ENCODE measurements at regions not wholly inside any gene's neighbourhood (a gene's known extent, or its start where the extent isn't known, plus 50 kb on each side); places are given as distances from the start of the nearest gene placed in this dataset.
"Not testable (repeated sequence)": the region's sequence is repeated elsewhere in the genome, so short reads cannot be mapped to it uniquely, and the experiment has no call there.

DNA sequence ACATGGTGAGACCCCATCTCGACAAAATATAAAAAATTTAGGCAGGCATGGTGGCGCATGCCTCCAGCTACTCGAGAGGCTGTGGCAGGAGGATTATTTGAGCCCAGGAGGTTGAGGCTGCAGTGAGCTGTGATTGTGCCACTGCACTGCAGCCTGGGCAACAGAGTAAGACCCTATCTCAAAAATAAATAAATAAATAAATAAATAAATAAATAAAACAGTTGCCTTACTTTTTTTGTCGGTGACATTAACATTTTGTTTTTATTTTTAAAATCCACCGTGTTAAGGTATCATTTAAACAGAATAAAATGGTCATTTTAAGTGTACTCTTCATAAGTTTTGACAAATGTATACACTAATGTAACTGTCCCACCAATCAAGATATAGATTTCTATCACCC is 57.0 kb downstream of the RASL11A start:
- no peak for DNase-seq (ENCODE audit: low read depth in 2 of 3, low spot score in 2 of 3)

DNA sequence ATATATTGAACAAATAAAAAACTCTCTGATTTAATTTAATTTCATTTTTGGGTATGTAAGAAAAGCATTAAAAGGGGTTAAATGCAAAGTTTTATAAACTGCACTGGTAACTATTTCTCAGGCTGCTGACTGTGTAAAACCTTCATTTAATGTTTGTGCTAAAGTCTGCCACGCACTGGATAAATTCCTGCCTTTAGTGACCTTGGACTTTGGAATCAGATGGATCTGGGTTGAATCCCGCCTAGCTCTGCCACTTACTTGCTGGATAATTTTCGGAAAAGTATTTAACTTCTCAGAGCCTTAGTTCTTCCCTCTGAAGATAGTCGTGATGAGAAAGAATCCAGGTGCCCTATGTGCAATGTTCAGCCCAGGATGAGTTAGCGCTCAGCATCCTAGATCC is 58.6 kb downstream of the RASL11A start:
- DNase-seq (ENCODE audit: low read depth in 2 of 3, low spot score in 2 of 3): no peak

DNA sequence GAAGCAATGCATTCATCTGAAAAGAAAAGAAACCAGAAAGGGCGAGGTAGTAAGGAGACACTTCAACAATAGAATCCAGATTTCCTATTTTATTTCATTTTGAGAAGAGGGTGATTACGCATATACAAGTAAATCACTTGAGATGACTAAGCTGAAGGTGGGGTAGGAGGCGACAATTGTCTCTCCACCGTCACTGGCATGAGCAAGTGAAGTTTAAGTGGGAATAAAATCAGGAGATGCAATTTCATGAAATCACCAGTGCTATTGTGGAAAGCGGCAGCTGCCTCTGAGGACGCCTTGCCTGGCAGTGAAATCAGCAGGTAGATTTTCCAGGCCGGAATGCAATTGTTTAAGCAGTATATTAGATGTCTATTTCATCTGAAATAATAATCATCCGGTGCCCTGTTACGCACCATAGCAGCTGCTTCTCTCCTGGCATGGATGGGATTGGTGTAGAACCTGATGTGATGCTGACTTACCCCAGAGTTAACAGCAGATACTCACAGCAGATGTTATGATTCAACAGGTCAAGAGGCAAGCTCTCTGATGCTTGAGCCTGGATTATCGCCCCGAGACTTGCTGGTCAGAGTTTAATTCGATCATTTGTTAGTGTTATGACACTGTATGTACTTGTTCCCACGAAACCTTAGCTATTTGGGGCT is 64.3 kb downstream of the RASL11A start:
- no peak for DNase-seq (ENCODE audit: low read depth in 2 of 3, low spot score in 2 of 3)

DNA sequence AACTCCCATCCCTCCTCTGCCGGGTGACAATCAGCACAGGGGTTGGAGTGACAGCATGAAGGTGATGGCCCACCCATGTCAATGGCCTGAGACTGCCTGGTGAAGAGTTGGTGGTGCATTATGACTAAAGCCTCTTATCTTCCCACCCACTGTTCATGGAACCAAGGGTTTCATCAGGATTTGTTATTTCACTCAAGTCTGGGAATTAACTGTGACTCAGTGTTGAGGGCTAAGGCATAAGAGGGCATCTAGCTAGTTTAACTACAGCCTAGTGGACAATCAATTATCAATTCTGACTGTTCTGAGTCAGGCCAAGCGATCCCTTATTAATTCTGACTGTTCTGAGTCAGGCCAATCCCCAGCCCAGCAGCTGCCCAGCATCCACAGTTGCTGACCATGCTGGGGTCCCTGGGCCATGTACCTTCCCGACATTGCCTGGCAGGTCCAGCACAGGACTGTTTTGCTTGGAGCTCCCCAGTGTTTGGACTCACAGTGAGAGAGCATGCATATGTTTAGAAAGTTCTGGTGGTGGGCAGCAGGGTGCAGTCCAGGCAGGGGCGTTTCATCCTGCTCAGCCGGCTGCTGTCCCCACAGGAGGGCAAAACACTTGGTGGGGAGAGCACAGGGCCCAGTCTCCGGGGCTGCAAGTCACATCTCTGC is 65.5 kb downstream of the RASL11A start:
- no peak for DNase-seq (ENCODE audit: low read depth in 2 of 3, low spot score in 2 of 3)

DNA sequence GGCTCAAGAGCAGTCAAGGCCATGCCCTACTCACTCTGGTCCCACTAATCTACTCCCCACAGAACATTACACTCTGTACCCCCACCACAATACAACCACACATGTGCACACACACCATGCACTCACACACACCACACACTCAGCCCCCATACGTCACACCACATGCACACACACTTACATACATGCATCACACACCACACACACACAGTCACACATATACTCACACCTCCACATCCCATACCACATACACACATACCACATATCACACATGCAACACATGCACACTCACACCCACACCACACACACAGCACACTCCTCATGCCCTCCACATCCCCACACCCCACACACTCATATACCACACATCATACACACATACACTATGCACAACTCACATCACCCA is 67.6 kb downstream of the RASL11A start:
- no peak for DNase-seq (ENCODE audit: low read depth in 2 of 3, low spot score in 2 of 3)

DNA sequence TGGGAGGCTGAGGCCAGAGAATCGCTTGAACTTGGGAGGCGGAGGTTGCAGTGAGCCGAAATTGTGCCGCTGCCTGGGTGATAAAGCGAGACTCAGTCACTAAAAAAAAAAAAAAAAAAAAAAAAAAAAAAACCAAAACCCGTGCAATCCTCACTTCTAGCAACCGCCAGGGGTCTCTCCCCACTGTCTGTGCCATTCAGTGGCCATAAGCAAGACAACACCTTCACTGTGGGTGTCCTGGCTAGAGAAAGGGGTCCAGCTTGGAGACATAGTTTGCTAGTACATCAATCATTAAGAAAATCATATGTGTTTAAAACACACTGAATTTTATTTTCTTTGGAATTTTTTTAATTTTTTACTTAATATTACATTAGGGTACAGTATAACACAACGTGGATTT is 68.2 kb downstream of the RASL11A start:
- DNase-seq (ENCODE audit: low read depth in 2 of 3, low spot score in 2 of 3): peak in 1 of 3 donors; percentile 26

DNA sequence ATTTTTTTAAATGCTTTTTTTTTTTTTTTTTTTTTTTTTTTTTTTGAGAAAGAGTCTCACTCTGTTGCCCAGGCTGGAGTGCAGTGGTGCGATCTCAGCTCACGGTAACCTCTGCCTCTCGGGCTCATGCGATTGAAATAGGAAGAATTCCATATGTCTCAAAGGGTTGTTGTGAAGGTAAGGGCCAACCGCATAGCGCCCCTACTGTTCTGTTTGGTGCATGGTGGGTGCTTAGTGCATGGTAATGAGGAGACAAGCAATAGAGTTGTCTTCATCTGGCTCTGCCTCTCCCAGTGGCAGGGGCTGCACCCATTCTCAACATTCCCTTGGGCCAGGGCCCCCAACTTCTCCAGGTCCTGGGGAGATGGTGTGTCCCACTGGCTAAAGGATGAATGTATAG is 68.7 kb downstream of the RASL11A start:
- DNase-seq (ENCODE audit: low read depth in 2 of 3, low spot score in 2 of 3): peak in 2 of 3 donors; percentile 38 to 54

DNA sequence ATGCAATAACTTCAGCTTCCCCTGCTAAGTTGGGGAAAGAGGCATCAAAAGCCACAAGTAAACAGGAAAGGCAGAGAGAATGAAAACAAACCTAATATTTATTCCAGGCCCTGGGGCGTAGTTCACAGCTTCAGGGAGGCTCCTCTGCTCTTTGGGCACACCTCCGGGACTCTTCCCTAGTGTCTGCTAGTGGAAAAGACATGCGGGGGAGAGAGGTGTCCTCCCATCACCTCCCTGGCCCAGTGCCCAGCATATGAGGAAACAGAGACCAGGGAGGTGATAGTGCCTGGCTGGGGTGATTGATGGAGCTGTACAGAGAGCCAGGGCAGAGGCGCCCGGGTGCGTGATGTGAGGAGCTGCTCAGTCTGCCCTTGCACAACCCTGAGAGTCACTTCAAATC is 71.0 kb downstream of the RASL11A start:
- DNase-seq (ENCODE audit: low read depth in 2 of 3, low spot score in 2 of 3): no peak

DNA sequence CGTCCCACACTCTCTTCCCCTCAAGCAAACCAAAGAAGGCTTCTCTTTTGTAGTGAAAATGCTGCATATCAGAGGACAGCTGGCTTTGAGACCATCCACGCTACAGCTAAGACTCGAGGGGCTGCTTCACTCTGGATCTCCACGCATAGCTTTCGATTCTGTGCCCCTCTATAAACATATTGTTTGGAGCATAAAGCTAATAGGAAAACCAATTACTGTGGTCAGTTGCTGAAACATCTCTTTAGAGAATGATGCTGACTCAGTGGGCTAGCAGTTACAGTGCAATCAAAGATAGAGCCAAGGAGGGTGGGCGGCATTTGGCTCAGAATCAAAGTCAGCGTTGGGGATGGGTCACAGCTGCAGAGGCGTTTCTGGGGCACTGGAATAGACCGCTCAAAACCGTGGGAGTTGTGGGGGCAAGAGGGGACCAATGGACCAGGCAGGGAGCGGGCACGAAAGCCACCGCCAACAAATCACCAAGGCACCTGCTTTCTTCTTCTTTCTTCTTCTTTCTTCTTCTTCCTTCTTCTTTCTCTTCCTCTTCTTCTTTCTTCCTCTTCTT is 76.7 kb downstream of the RASL11A start:
- no peak for DNase-seq (ENCODE audit: low read depth in 2 of 3, low spot score in 2 of 3)

DNA sequence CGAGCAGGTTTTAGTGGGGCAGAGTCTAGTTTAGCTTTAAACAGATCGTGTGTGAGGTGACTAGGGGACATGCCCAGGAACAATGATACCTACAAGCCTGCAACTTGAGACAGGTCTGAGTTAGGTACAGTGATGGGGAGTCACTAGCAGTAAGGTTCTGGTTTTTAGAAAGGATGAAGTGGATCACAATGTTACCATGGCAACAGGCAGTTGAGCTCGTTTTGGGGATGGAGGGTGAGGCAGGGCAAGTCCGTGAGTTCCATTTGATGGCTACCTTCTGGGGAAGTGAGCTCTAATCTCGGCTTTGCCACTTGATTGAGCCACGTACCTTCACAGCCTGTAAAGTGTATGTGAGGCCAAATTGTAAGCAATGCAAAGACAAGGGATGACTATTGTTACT is 76.0 kb upstream of the GTF3A start:
- DNase-seq (ENCODE audit: low read depth in 2 of 3, low spot score in 2 of 3): no peak

DNA sequence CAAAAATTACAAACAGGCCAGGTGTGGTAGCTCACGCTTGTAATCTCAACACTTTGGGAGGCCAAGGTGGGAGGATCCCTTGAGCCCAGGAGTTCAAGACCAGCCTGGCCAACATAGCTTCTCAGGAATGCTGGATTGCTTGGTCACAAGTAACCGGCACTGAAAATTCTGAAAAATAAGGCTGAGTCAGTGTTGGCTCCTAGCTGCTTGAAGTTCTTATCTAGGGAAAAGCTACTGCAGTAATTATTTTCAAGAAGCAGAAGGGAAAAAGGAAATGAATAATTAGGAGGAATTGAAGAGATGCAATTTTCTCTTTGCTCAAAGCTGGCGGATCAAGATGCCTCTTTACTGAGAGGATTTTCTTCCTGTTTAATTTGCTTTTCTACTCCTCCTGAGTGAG is 75.0 kb upstream of the GTF3A start:
- no peak for DNase-seq (ENCODE audit: low read depth in 2 of 3, low spot score in 2 of 3)

DNA sequence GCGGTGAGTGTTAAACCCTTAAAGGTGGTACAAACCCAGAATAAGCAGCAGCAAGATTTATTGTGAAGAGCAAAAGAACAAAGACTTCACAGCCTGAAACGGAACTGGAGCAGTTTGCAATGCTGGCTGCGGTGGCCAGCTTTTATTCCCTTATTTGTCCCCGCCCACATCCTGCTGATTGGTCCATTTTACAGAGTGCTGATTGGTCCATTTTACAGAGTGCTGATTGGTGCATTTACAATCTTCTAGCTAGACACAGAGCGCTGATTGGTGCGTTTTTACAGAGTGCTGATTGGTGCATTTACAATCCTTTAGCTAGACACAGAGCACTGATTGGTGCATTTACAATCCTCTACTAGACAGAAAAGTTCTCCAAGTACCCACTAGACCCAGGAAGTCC is 73.6 kb upstream of the GTF3A start:
- not testable (repeated sequence) for DNase-seq (ENCODE audit: low read depth in 2 of 3, low spot score in 2 of 3)

DNA sequence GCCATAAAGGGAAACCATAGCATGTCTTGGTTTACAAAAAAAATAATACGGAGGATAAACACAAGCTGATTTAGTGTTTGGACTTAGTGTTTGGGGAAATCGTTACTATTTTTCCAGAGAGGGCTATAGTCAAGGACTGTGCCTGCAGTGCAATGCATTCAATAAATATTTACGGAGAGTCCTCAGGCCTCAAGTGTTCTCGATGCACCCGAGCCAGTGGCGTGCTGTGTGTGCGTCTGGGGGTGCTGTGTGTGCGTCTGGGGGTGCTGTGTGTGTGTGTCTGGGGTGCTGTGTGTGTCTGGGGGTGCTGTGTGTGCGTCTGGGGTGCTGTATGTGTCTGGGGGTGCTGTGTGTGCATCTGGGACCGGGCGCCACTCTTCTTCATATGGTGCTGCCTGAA is 71.7 kb upstream of the GTF3A start:
- DNase-seq (ENCODE audit: low read depth in 2 of 3, low spot score in 2 of 3): no peak

DNA sequence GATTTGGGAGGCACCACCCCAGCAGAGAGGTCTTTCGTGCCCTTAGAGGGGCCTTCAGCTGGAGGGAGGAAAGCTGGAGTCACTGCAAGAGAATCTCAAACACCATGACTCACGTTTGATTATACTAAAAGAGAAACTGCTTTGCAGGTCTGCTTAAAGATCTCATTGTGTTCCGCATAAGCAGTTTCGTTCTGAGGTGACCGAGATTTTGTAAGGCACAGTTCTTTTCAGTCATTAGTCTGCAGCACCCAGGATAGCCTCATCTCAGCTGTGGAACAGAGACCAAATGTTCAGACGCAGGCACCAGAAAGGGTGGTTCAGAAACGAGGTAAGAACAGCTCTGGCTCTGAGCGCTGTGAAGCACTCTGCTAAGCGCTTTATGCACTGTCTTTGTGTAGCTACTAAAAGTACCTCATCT is 71.2 kb upstream of the GTF3A start:
- no peak for DNase-seq (ENCODE audit: low read depth in 2 of 3, low spot score in 2 of 3)

DNA sequence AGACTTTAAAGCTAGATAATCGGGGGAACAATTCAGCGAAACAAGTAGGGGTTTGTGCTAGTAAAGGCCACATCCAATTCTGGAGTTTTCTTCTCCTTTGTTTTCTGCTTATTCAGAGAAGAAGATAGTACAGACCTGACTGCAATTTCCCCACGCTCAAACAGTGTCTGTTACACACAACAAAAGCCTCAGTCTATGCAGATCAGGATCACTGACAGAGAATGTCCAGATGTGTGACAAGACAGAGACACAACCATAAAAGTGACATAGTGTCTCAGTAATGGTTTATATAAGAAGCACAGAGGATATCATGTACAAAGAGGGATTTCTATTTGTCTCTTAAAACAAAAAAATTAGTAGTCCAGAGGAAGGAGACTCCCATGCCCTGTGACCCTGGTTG is 70.7 kb upstream of the GTF3A start:
- no peak for DNase-seq (ENCODE audit: low read depth in 2 of 3, low spot score in 2 of 3)

DNA sequence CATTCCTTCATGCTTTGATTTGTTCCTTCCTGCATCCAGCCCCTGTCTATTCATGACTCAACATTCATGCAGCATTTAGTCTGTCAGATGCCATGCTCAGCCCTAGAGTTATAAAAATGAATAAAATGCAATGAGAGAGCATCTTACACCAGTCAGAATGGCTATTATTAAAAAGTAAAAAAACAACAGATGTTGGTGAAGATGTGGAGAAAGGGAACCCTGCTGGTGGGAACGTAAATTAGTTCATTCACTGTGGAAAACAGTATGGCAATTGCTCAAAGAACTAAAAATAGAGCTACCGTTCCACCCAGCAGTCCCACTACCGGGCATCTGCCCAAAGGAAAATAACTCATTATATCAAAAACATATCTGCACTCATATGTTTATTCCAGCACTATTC is 70.0 kb upstream of the GTF3A start:
- DNase-seq (ENCODE audit: low read depth in 2 of 3, low spot score in 2 of 3): no peak

DNA sequence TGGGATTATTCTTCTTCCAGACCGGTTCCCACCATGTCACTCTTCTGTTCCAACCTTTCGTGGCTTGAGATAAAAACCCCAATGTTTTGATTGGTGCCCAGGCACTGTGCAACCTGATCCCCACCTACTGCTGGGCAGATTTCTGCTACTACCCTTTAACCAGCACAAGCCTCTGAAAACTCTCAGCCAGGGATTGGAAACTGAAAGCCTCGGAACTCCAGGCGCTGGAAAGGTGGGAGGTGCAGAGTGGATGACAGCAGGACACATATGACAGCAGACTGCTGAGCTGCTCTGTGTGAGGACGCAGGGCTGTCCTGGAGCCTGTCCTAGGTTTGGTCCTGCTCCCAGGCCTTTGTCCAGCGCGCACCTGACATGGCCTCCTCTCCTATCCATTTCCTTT is 68.5 kb upstream of the GTF3A start:
- DNase-seq (ENCODE audit: low read depth in 2 of 3, low spot score in 2 of 3): no peak

DNA sequence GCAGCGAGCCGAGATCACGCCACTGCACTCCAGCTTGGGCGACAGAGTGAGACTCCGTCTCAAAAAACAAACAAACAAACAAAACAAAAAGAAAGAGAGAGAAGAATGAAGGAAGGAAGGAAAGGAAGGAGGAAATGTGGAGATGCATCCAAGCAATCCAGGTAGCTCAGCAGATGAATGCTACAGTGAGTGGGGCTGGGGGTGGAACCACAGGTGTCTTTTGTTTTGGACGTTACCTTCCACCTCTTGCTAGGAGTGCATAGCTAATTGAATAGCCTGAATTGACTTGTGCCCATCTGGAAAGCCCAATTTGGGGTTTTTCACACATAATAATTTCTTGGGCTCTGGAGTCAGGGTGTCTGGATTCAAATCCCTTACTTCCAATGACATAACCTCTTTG is 66.0 kb upstream of the GTF3A start:
- DNase-seq (ENCODE audit: low read depth in 2 of 3, low spot score in 2 of 3): no peak

DNA sequence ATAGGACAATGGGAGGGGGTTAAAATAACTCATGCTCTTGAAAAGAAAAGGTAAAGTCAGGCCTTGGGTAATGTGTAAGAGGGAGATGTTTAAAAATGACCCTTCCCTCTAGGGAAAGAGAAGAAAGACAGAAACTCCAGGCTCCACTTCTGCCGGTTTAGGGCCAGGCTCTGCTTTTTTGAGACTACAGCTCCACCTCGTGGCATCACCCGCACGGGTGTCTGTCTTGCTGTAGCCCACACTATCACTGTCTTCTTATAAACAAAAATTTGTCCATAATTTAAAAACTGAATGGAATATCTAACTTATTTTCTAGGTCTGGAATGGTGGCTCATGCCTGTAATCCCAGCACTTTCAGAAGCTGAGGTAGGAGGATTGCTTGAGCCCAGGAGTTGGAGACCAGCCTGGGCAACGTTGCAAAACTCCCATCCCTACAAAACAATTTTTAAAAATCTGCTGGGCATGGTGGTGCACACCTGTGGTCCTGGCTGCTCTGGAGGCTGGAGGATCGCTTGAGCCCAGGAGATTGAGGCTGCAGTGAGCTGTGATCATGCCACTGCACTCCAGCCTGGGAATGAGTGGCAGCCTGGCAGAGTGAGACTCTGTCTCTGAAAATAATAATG is 65.1 kb upstream of the GTF3A start:
- peak in 2 of 3 donors; percentile 55 to 76 for DNase-seq (ENCODE audit: low read depth in 2 of 3, low spot score in 2 of 3)

DNA sequence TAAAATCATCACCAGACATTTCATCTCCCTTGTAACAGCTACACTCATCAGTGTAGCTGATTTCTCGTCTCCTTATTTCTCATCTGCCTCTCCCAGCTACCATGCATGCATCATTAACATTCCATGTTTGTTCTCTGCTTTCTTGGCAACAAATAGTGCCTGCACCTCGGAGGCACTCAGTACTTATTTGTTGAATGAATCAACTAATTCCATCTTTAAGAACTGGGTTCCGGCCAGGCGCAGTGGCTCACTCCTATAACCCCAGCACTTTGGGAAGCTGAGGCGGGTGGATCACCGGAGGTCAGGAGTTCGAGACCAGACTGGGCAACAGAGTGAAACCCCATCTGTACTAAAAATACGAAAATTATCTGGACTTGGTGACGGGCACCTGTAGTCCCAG is 63.9 kb upstream of the GTF3A start:
- no peak for DNase-seq (ENCODE audit: low read depth in 2 of 3, low spot score in 2 of 3)

DNA sequence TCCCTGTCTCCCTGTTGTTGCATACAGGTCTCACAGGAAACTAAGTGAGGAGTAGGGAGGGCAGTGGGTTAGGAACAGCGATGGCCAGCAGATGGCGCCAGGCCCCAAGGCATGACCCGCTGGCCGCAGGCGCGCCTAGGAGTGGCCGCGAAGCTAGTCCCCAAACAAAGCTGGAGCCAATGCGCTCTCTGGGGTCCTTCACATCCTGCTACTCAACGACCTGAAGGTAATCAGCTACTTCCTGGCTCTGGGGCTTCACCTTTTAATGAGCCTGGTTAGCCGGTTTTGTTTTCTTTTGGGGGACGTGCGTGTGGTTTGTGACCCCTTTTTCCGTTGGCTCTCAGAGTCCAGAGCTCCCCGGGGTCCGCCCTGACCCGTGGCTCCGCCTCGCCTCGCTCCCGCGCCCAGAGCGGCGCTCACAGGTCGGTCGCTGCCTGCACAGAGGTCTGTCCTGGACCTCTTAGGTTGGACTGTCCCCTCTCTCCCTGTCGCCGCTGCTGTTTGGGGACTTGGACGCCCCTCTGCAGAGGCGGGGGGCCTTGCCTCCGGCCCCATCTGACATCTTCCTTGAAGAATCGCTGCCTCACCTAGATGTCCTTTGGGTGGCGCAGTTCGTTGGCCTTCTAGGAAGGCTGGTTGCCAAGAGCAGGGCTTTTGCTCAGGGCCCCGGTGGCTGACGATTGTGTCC is 62.2 kb upstream of the GTF3A start:
- peak; percentile 53 to 85 (median 80) for DNase-seq (ENCODE audit: low read depth in 2 of 3, low spot score in 2 of 3)
